ENCODE measurements at regions not wholly inside any gene's neighbourhood (a gene's known extent, or its start where the extent isn't known, plus 50 kb on each side); places are given as distances from the start of the nearest gene placed in this dataset.

DNA sequence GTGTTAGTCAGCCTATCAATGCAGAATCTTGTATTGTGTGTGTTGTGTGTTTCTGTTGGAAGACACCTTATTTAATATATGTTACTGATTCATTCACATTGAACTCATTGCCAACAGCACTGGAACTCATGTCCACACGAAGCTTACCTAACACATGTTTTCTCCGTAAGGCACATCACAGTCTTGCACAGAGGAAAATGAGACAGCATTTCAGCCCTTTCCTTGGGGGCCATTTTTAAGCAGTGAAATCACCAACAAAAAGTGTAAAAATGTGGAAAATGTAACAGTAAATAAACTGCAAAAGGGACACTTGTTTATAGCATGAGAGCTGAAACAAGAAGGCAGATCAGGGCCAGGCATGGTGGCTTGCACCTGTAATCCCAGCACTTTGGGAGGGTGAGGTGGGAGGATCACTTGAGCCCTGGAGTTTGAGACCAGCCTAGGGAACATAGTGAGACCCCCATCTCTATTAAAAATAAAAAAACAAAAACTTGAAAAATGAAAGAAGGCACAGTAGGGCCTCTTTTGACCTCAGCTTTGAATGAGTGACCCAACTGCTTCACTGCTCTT lies 306.0 kb downstream of the MYCN start:
- ChIA-PET POLR2A (no interaction called here), CTCF (no interaction called here)
- no peak for DNase-seq (ENCODE audit: extremely low spot score)
- TF ChIP-seq ARNT (IDR thresholded peaks at IDR 0.05) (no peak), SP1 (IDR thresholded peaks at IDR 0.05) (no peak), BHLHE40 (IDR thresholded peaks at IDR 0.05; ENCODE audit: borderline replicate concordance) (no peak), HDGF (IDR thresholded peaks at IDR 0.05; ENCODE audit: borderline replicate concordance) (no peak), LEF1 (IDR thresholded peaks at IDR 0.05; ENCODE audit: borderline replicate concordance) (no peak), SUZ12 (IDR thresholded peaks at IDR 0.05) (no peak), CTBP1 (IDR thresholded peaks at IDR 0.05; ENCODE audit: borderline replicate concordance) (no peak), TARDBP (IDR thresholded peaks at IDR 0.05) (no peak), NFRKB (IDR thresholded peaks at IDR 0.05) (no peak), ZNF384 (IDR thresholded peaks at IDR 0.05) (no peak), FOXM1 (IDR thresholded peaks at IDR 0.05; ENCODE audit: borderline replicate concordance) (no peak)
- TF ChIP-seq, protein P1, sequence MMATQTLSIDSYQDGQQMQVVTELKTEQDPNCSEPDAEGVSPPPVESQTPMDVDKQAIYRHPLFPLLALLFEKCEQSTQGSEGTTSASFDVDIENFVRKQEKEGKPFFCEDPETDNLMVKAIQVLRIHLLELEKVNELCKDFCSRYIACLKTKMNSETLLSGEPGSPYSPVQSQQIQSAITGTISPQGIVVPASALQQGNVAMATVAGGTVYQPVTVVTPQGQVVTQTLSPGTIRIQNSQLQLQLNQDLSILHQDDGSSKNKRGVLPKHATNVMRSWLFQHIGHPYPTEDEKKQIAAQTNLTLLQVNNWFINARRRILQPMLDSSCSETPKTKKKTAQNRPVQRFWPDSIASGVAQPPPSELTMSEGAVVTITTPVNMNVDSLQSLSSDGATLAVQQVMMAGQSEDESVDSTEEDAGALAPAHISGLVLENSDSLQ (IDR thresholded peaks at IDR 0.05), result no peak

DNA sequence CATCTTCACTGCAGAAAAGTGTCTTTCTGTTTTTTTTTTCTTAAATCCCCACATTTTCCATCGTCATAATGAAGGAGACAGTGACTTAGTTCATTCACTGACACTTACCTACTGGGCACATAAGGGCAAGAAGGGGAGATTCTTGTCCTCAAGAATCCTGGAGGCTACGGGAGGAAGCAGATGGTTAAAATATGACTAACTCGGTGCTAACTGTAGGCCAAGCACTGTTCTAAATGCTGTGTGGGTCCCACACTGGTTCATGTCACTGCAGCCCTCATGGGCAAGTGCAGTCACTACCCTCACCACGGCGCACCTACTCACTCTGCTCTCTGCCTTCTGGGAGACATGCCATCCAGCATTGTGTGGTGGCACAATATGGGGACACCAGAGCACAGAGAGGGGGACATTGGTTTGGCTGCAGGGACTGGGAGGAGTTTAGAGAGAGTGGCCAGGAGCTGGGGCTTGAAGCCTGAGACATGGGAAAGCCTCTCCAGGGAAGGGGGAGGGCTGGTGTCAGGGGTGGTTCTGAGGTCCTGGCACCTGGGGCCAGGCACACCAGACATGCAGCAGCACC lies 305.2 kb downstream of the MYCN start:
- TF ChIP-seq FOXM1 (IDR thresholded peaks at IDR 0.05; ENCODE audit: borderline replicate concordance) (no peak), ZNF384 (IDR thresholded peaks at IDR 0.05) (no peak), HDGF (IDR thresholded peaks at IDR 0.05; ENCODE audit: borderline replicate concordance) (no peak), ELF4 (IDR thresholded peaks at IDR 0.05) (no peak), TARDBP (IDR thresholded peaks at IDR 0.05) (no peak), FOXA1 (IDR thresholded peaks at IDR 0.05) (no peak), LEF1 (IDR thresholded peaks at IDR 0.05; ENCODE audit: borderline replicate concordance) (no peak), CTBP1 (IDR thresholded peaks at IDR 0.05; ENCODE audit: borderline replicate concordance) (no peak)
- CTCF ChIA-PET, result no interaction called here
- DNase-seq (ENCODE audit: extremely low spot score), result no peak
- POLR2A ChIA-PET, result no interaction called here

DNA sequence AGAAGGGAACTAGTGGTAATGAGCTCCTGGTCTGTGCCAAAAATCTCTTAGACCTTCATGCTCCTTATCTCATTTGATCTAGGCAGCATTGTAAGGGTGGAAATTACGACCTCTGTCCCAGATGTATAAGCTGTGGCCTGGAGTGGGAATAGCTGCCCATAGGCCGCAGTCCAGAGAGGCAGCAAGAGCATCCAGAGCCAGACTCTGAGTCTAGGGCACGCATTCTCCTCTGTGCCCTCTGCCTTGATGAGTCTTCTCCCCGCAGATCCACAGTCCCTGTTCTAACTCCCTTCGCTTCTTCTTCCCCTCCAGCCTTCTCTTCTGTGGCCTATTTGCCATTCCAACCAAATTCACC lies 304.6 kb downstream of the MYCN start:
- CTCF ChIA-PET, result no interaction called here
- no peak for TF ChIP-seq ELF4 (IDR thresholded peaks at IDR 0.05)
- no peak for TF ChIP-seq TARDBP (IDR thresholded peaks at IDR 0.05)
- TF ChIP-seq FOXA1 (IDR thresholded peaks at IDR 0.05), result no peak
- TF ChIP-seq SUZ12 (IDR thresholded peaks at IDR 0.05), result no peak
- no peak for TF ChIP-seq CTBP1 (IDR thresholded peaks at IDR 0.05; ENCODE audit: borderline replicate concordance)
- TF ChIP-seq ARNT (IDR thresholded peaks at IDR 0.05), result no peak
- TF ChIP-seq SP1 (IDR thresholded peaks at IDR 0.05), result no peak
- TF ChIP-seq, protein P1 (IDR thresholded peaks at IDR 0.05), result no peak
- no peak for TF ChIP-seq BHLHE40 (IDR thresholded peaks at IDR 0.05; ENCODE audit: borderline replicate concordance)
- no peak for TF ChIP-seq ZNF384 (IDR thresholded peaks at IDR 0.05)
- no peak for TF ChIP-seq FOXK2 (IDR thresholded peaks at IDR 0.05)
- TF ChIP-seq LEF1 (IDR thresholded peaks at IDR 0.05; ENCODE audit: borderline replicate concordance), result no peak
- TF ChIP-seq HDGF (IDR thresholded peaks at IDR 0.05; ENCODE audit: borderline replicate concordance), result no peak
- DNase-seq (ENCODE audit: extremely low spot score), result no peak
- POLR2A ChIA-PET, result no interaction called here

DNA sequence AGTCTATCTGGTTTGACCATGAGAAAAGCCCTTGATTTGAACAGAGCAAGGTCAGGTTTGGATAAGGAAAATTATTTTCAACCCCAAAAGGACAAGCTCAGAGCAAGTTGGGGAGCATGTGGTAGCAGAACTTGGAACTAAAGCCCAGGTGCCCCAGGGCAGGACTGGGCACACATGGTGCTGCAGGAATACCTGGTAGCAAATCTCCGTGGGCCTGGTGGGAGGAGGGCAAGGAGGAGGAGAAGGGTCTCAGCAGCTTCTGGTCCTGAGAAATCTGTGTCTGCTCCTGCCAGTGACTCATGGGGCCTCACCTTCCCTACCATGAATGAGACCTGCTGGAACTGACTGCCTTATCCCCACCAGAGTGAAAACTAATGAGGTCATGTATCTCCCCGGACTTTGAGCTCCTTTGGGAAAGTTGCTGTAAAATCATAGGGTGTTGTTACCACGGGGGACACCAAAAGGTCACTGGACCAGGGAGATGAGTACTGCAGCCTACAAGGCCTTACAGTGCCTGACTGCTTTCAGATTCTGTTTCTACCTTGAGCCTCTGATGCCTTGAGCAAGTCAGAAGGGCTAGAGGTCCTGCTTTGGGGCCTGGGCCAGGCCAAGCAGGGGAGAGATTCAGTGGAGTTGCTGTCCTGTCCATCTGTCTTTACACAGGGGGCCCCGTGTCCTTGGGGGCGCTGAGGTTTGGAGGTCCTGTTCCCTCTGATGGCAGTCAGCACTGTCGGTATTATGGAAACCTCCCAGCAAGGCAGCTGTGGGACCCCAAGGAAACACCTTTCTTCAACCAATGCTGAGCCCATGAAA lies 304.0 kb downstream of the MYCN start:
- DNase-seq (ENCODE audit: extremely low spot score), result no peak
- TF ChIP-seq FOXA1 (IDR thresholded peaks at IDR 0.05) (no peak), BHLHE40 (IDR thresholded peaks at IDR 0.05; ENCODE audit: borderline replicate concordance) (no peak)
- CTCF ChIA-PET, result no interaction called here
- POLR2A ChIA-PET, result no interaction called here

DNA sequence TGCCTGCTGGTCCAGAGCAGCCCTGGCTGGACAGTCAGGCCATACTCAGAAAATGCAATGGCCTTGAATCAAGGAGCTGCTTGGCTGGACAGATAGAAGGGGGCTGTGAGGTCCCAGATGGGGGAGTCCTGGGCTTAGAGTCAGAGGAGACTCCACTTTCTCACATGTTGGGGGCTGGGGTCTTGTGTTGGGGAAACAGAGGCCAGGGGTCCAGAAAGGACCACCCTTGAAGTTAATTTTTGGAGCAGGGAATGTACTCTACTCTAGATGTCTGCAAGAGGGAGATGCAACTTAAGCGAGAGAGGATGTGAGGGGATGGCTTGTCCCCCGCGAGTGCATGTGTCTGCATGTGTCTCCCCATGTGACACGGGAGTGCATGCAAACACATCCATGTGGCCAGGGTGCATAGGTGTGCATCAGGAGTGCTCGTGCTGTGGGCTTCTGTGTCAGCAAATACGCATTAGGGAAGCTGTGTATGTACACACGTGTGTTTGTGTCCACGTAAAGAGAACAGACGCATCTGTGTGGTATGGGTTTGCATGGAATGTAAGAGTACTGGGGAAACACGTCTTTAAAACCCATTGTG lies 303.2 kb downstream of the MYCN start:
- ChIA-PET CTCF (no interaction called here), POLR2A (no interaction called here)
- DNase-seq (ENCODE audit: extremely low spot score), result no peak
- TF ChIP-seq SP1 (IDR thresholded peaks at IDR 0.05), result no peak
- no peak for TF ChIP-seq SUZ12 (IDR thresholded peaks at IDR 0.05)
- no peak for TF ChIP-seq FOXA1 (IDR thresholded peaks at IDR 0.05)
- TF ChIP-seq L3MBTL2 (conservative IDR thresholded peaks at IDR 0.05), result no peak
- TF ChIP-seq ARNT (IDR thresholded peaks at IDR 0.05), result no peak
- TF ChIP-seq FOXK2 (IDR thresholded peaks at IDR 0.05), result no peak
- no peak for TF ChIP-seq BHLHE40 (IDR thresholded peaks at IDR 0.05; ENCODE audit: borderline replicate concordance)
- TF ChIP-seq, protein P1 (IDR thresholded peaks at IDR 0.05), result no peak
- no peak for TF ChIP-seq FOXM1 (IDR thresholded peaks at IDR 0.05; ENCODE audit: borderline replicate concordance)
- no peak for TF ChIP-seq LEF1 (IDR thresholded peaks at IDR 0.05; ENCODE audit: borderline replicate concordance)
- TF ChIP-seq NFRKB (IDR thresholded peaks at IDR 0.05), result no peak
- no peak for TF ChIP-seq ELF4 (IDR thresholded peaks at IDR 0.05)
- TF ChIP-seq TARDBP (IDR thresholded peaks at IDR 0.05), result no peak
- TF ChIP-seq ZNF384 (IDR thresholded peaks at IDR 0.05), result no peak
- no peak for TF ChIP-seq CTBP1 (IDR thresholded peaks at IDR 0.05; ENCODE audit: borderline replicate concordance)
- no peak for TF ChIP-seq HDGF (IDR thresholded peaks at IDR 0.05; ENCODE audit: borderline replicate concordance)

DNA sequence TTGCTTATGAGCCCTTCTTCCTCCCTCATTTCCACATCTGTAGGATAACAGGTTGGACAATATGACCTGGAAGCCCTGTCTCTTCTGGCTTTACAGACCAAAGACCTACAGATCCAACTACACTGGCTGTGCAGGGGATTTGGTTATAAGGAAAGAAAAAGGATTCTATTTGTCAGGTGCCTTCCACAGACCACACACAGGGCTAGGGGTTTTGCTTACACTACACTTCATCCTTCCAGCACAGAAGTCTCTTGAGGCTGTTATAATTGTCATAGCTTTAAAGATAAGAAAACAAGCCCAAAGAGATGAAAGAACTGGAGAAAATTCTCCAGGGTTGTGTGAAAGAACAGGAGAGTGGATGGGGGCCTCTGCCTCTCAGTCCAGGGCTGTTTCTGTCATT lies 302.6 kb downstream of the MYCN start:
- ChIA-PET POLR2A (no interaction called here), CTCF (no interaction called here)
- TF ChIP-seq NFRKB (IDR thresholded peaks at IDR 0.05), result no peak
- TF ChIP-seq ELF4 (IDR thresholded peaks at IDR 0.05), result no peak
- no peak for TF ChIP-seq FOXK2 (IDR thresholded peaks at IDR 0.05)
- no peak for TF ChIP-seq BHLHE40 (IDR thresholded peaks at IDR 0.05; ENCODE audit: borderline replicate concordance)
- no peak for TF ChIP-seq HDGF (IDR thresholded peaks at IDR 0.05; ENCODE audit: borderline replicate concordance)
- TF ChIP-seq ZNF384 (IDR thresholded peaks at IDR 0.05), result no peak
- no peak for TF ChIP-seq SUZ12 (IDR thresholded peaks at IDR 0.05)
- no peak for TF ChIP-seq L3MBTL2 (conservative IDR thresholded peaks at IDR 0.05)
- no peak for TF ChIP-seq ARNT (IDR thresholded peaks at IDR 0.05)
- DNase-seq (ENCODE audit: extremely low spot score), result no peak
